ENCODE measurements at regions not wholly inside any gene's neighbourhood (a gene's known extent, or its start where the extent isn't known, plus 50 kb on each side); places are given as distances from the start of the nearest gene placed in this dataset.

GRCh38 chr18:56127322-56128099 is 510.9 kb downstream of the TXNL1 start:
- 70 to 71% methylated on average over 5 of the region's 5 CpGs for WGBS, 2 donors
- no peaks in the 10 kb centered on the region for H3K9me3 ChIP-seq
- no peak for DNase-seq
- no peaks in the 10 kb centered on the region for H3K27me3 ChIP-seq
- intact Hi-C loops (cut with DNase I; ENCODE audit: low total_unique reads), result no loop called here
- no peak overlapping the region for H3K4me3 ChIP-seq
- peaks cover 8% of the 10 kb centered on the region for H3K4me1 ChIP-seq
- H3K27ac ChIP-seq, result peak overlapping the region in 1 of 2 donors; percentile 32
- H3K36me3 ChIP-seq (ENCODE audit: low read depth, missing control alignments), result no peaks in the 10 kb centered on the region
- TF ChIP-seq CTCF (IDR thresholded peaks at IDR 0.05), result no peak
- no peak for TF ChIP-seq POLR2A (IDR thresholded peaks at IDR 0.05)

- intact Hi-C loops (cut with DNase I; ENCODE audit: low total_unique reads), result no loop called here
- TF ChIP-seq POLR2A (IDR thresholded peaks at IDR 0.05) (no peak), CTCF (IDR thresholded peaks at IDR 0.05) (no peak)
- no peak for DNase-seq
- Histone ChIP-seq H3K27ac (no peak overlapping the region), H3K4me1 (peaks cover 8% of the 10 kb centered on the region), H3K4me3 (no peak overlapping the region), H3K9me3 (no peaks in the 10 kb centered on the region), H3K36me3 (ENCODE audit: low read depth, missing control alignments) (no peaks in the 10 kb centered on the region), H3K27me3 (no peaks in the 10 kb centered on the region)
- WGBS, 2 donors, result 74 to 81% methylated on average over 2 of the region's 2 CpGs
Observed at GRCh38 chr18:56124186-56124585, 514.2 kb downstream of the TXNL1 start.

- no peaks in the 10 kb centered on the region for H3K27me3 ChIP-seq
- H3K9me3 ChIP-seq, result no peaks in the 10 kb centered on the region
- TF ChIP-seq POLR2A (IDR thresholded peaks at IDR 0.05) (no peak), CTCF (IDR thresholded peaks at IDR 0.05) (no peak)
- H3K4me1 ChIP-seq, result no peaks in the 10 kb centered on the region
- 92 to 97% methylated on average over 1 of the region's 1 CpG for WGBS, 2 donors
- no peak for DNase-seq
- no peak overlapping the region for H3K4me3 ChIP-seq
- H3K27ac ChIP-seq, result no peak overlapping the region
- intact Hi-C loops (cut with DNase I; ENCODE audit: low total_unique reads), result no loop called here
- H3K36me3 ChIP-seq (ENCODE audit: low read depth, missing control alignments), result no peaks in the 10 kb centered on the region
Observed at GRCh38 chr18:56121669-56122068, 516.7 kb downstream of the TXNL1 start.

GRCh38 chr18:56120782-56121181 is 517.6 kb downstream of the TXNL1 start:
- intact Hi-C loops (cut with DNase I; ENCODE audit: low total_unique reads), result no loop called here
- no peaks in the 10 kb centered on the region for H3K27me3 ChIP-seq
- H3K4me3 ChIP-seq, result no peak overlapping the region
- DNase-seq, result no peak
- H3K27ac ChIP-seq, result no peak overlapping the region
- 90 to 96% methylated on average over 3 of the region's 3 CpGs for WGBS, 2 donors
- no peaks in the 10 kb centered on the region for H3K36me3 ChIP-seq (ENCODE audit: low read depth, missing control alignments)
- TF ChIP-seq CTCF (IDR thresholded peaks at IDR 0.05) (no peak), POLR2A (IDR thresholded peaks at IDR 0.05) (no peak)
- no peaks in the 10 kb centered on the region for H3K4me1 ChIP-seq
- no peaks in the 10 kb centered on the region for H3K9me3 ChIP-seq

GRCh38 chr18:56119681-56120080 is 518.7 kb downstream of the TXNL1 start:
- Histone ChIP-seq H3K4me3 (no peak overlapping the region), H3K27ac (no peak overlapping the region), H3K27me3 (no peaks in the 10 kb centered on the region), H3K9me3 (no peaks in the 10 kb centered on the region), H3K4me1 (no peaks in the 10 kb centered on the region), H3K36me3 (ENCODE audit: low read depth, missing control alignments) (no peaks in the 10 kb centered on the region)
- intact Hi-C loops (cut with DNase I; ENCODE audit: low total_unique reads), result no loop called here
- WGBS, 2 donors, result 88% methylated on average over 4 of the region's 4 CpGs
- TF ChIP-seq CTCF (IDR thresholded peaks at IDR 0.05), result no peak
- no peak for TF ChIP-seq POLR2A (IDR thresholded peaks at IDR 0.05)
- DNase-seq, result no peak
